GM12878 (cell line): ENCODE measurements at regions not wholly inside any gene's neighbourhood (a gene's known extent, or its start where the extent isn't known, plus 50 kb on each side); places are given as distances from the start of the nearest gene placed in this dataset.

Experiments
- ATF7 ChIP-seq: fragments of 450-650 bp; IDR thresholded peaks from 2 replicates; pipeline ENCODE4 v1.6.1; 2016; ENCODE audit warnings: low read depth, mild to moderate bottlenecking
- CEBPB ChIP-seq, 2 experiments: fragments of 150-350 bp in 1 of 2; IDR thresholded peaks; 2 replicates each; pipeline ENCODE4 v1.6.1; 2012 to 2014; ENCODE audit warnings: low read depth in 2 of 2, low read length in 2 of 2, borderline replicate concordance in 1 of 2, inconsistent platforms in 1 of 2
- CREB1 ChIP-seq: IDR thresholded peaks from 2 replicates; pipeline ENCODE4 v1.6.1; 2012; ENCODE audit warnings: low read depth, mild to moderate bottlenecking, inconsistent platforms
- FOS ChIP-seq: IDR thresholded peaks from 3 replicates; pipeline ENCODE4 v1.6.1; 2011; ENCODE audit warnings: borderline replicate concordance; ENCODE audit not compliant: insufficient read length; ENCODE audit errors: extremely low read depth
- JUNB ChIP-seq: IDR thresholded peaks from 2 replicates; pipeline ENCODE4 v1.6.1; 2016; ENCODE audit warnings: antibody characterized with exemption, mild to moderate bottlenecking
- NFYA ChIP-seq: IDR thresholded peaks from 2 replicates; pipeline ENCODE4 v1.6.1; 2011; ENCODE audit warnings: low read depth, mild to moderate bottlenecking, low read length, improper control_type of control experiment, borderline replicate concordance
- NFYB ChIP-seq: IDR thresholded peaks from 2 replicates; pipeline ENCODE4 v1.6.1; 2011; ENCODE audit warnings: low read depth, mild to moderate bottlenecking, low read length, improper control_type of control experiment, moderate library complexity; ENCODE audit not compliant: insufficient read depth
- SP1 ChIP-seq: IDR thresholded peaks from one replicate; pipeline ENCODE4 v1.6.1; 2011; ENCODE audit warnings: low read depth, low read length
- SPI1 ChIP-seq: IDR thresholded peaks from 2 replicates; pipeline ENCODE4 v1.6.1; 2011; ENCODE audit warnings: low read depth, mild to moderate bottlenecking, low read length, moderate library complexity, borderline replicate concordance; ENCODE audit not compliant: insufficient read depth
- SRF ChIP-seq, 2 experiments: IDR thresholded peaks; 2 replicates each; pipeline ENCODE4 v1.6.1; 2011; ENCODE audit warnings: low read depth in 2 of 2, low read length in 2 of 2, mild to moderate bottlenecking in 1 of 2, moderate library complexity in 1 of 2
- STAT3 ChIP-seq: IDR thresholded peaks from 2 replicates; pipeline ENCODE4 v1.6.1; 2011; ENCODE audit warnings: low read depth, low read length, improper control_type of control experiment
- TF ChIP-seq, protein P1 (sequence below): fragments of 450-650 bp; IDR thresholded peaks from 2 replicates; pipeline ENCODE4 v1.6.1; 2016; ENCODE audit warnings: mild to moderate bottlenecking, moderate library complexity, borderline replicate concordance
- TF ChIP-seq, protein P2 (sequence below): fragments of 450-650 bp; formaldehyde crosslinking; IDR thresholded peaks from 2 replicates; pipeline ENCODE4 v1.4.0; 2022; ENCODE audit warnings: mild to moderate bottlenecking, moderate library complexity
- TF ChIP-seq, protein P3 (sequence below), 3 experiments: IDR thresholded peaks in 2 of 3; conservative IDR thresholded peaks in 1 of 3; 2 replicates each; pipeline ENCODE4 v1.5.1; 2011; ENCODE audit warnings: low read depth in 3 of 3, low read length in 3 of 3, mild to moderate bottlenecking in 3 of 3, control low read depth in 2 of 3, moderate library complexity in 2 of 3, inconsistent platforms in 1 of 3, mixed read lengths in 1 of 3; ENCODE audit not compliant: control insufficient read depth in 2 of 3, insufficient read depth in 1 of 3; ENCODE audit errors: extremely low read depth in 1 of 3
- TF ChIP-seq, protein P4 (sequence below): IDR thresholded peaks from 2 replicates; pipeline ENCODE4 v1.6.1; 2012; ENCODE audit warnings: low read depth, low read length, improper control_type of control experiment

DNA sequence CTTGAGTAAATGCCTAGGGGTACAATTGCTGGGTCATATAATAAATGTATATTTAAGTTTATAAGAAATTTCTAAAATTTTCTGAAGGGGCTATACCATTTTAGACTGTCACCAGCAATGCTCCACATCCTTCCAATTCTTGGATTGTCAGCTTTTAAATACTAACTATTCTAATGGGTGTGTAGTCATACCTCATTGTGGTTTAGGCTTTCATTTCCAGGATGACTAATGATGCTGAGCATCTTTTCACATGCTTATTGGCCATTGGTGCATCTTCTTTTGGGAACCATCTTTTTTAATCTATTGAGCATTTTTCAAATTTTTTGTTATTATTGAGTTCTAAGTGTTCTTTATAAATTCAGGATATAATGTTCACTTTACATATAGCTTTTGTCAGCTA, 52.5 kb upstream of the CORO2B start (continued):
- TF ChIP-seq, protein P1, sequence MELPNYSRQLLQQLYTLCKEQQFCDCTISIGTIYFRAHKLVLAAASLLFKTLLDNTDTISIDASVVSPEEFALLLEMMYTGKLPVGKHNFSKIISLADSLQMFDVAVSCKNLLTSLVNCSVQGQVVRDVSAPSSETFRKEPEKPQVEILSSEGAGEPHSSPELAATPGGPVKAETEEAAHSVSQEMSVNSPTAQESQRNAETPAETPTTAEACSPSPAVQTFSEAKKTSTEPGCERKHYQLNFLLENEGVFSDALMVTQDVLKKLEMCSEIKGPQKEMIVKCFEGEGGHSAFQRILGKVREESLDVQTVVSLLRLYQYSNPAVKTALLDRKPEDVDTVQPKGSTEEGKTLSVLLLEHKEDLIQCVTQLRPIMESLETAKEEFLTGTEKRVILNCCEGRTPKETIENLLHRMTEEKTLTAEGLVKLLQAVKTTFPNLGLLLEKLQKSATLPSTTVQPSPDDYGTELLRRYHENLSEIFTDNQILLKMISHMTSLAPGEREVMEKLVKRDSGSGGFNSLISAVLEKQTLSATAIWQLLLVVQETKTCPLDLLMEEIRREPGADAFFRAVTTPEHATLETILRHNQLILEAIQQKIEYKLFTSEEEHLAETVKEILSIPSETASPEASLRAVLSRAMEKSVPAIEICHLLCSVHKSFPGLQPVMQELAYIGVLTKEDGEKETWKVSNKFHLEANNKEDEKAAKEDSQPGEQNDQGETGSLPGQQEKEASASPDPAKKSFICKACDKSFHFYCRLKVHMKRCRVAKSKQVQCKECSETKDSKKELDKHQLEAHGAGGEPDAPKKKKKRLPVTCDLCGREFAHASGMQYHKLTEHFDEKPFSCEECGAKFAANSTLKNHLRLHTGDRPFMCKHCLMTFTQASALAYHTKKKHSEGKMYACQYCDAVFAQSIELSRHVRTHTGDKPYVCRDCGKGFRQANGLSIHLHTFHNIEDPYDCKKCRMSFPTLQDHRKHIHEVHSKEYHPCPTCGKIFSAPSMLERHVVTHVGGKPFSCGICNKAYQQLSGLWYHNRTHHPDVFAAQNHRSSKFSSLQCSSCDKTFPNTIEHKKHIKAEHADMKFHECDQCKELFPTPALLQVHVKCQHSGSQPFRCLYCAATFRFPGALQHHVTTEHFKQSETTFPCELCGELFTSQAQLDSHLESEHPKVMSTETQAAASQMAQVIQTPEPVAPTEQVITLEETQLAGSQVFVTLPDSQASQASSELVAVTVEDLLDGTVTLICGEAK, result no peak
- TF ChIP-seq NFYB (no peak), CREB1 (0 out of 2 replicates have a peak, but pooled peaks have one; percentile 17), JUNB (peak; percentile 89), ATF7 (no peak), NFYA (no peak), FOS (no peak), CEBPB (IDR thresholded peaks at IDR 0.05; ENCODE audit: borderline replicate concordance in 1 of 2, low read depth in 2 of 2, low read length in 2 of 2) (peak in 1 of 2 experiments; percentile 40; a peak in 1 of 4 replicates), SPI1 (no peak), STAT3 (no peak), SP1 (no peak), SRF (IDR thresholded peaks at IDR 0.05; ENCODE audit: low read depth in 2 of 2, low read length in 2 of 2) (no peak)
- TF ChIP-seq, protein P2, sequence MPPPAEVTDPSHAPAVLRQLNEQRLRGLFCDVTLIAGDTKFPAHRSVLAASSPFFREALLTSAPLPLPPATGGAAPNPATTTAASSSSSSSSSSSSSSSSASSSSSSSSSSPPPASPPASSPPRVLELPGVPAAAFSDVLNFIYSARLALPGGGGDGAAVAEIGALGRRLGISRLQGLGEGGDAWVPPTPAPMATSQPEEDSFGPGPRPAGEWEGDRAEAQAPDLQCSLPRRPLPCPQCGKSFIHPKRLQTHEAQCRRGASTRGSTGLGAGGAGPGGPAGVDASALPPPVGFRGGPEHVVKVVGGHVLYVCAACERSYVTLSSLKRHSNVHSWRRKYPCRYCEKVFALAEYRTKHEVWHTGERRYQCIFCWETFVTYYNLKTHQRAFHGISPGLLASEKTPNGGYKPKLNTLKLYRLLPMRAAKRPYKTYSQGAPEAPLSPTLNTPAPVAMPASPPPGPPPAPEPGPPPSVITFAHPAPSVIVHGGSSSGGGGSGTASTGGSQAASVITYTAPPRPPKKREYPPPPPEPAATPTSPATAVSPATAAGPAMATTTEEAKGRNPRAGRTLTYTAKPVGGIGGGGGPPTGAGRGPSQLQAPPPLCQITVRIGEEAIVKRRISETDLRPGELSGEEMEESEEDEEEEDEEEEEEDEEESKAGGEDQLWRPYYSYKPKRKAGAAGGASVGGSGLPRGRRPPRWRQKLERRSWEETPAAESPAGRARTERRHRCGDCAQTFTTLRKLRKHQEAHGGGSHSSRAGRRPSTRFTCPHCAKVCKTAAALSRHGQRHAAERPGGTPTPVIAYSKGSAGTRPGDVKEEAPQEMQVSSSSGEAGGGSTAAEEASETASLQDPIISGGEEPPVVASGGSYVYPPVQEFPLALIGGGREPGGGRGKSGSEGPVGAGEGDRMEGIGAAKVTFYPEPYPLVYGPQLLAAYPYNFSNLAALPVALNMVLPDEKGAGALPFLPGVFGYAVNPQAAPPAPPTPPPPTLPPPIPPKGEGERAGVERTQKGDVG, result no peak
- TF ChIP-seq, protein P3, sequence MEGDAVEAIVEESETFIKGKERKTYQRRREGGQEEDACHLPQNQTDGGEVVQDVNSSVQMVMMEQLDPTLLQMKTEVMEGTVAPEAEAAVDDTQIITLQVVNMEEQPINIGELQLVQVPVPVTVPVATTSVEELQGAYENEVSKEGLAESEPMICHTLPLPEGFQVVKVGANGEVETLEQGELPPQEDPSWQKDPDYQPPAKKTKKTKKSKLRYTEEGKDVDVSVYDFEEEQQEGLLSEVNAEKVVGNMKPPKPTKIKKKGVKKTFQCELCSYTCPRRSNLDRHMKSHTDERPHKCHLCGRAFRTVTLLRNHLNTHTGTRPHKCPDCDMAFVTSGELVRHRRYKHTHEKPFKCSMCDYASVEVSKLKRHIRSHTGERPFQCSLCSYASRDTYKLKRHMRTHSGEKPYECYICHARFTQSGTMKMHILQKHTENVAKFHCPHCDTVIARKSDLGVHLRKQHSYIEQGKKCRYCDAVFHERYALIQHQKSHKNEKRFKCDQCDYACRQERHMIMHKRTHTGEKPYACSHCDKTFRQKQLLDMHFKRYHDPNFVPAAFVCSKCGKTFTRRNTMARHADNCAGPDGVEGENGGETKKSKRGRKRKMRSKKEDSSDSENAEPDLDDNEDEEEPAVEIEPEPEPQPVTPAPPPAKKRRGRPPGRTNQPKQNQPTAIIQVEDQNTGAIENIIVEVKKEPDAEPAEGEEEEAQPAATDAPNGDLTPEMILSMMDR (IDR thresholded peaks at IDR 0.05 in 2 of 3, conservative IDR thresholded peaks at IDR 0.05 in 1 of 3; ENCODE audit: control insufficient read depth in 2 of 3, extremely low read depth in 1 of 3, insufficient read depth in 1 of 3, low read depth in 3 of 3, low read length in 3 of 3), result no peak
- TF ChIP-seq, protein P4, sequence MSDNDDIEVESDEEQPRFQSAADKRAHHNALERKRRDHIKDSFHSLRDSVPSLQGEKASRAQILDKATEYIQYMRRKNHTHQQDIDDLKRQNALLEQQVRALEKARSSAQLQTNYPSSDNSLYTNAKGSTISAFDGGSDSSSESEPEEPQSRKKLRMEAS, result no peak
